IMR-90 (cell line): ENCODE measurements at regions not wholly inside any gene's neighbourhood (a gene's known extent, or its start where the extent isn't known, plus 50 kb on each side); places are given as distances from the start of the nearest gene placed in this dataset.
"Not testable (repeated sequence)": the region's sequence is repeated elsewhere in the genome, so short reads cannot be mapped to it uniquely, and the experiment has no call there.

Experiments
- ATAC-seq: fragments of 200-7000 bp; cut with Tn5 transposase; 2 replicates; pipeline ENCODE4 v1.9.1; 2020; ENCODE audit warnings: low read depth, mild to moderate bottlenecking, moderate library complexity
- BruUV-seq: library from RNA; stranded (reverse); fragments of 400-500 nt; replicated peaks from 2 replicates; lab custom pipeline; 2021; lab: Mats Ljungman, UMichigan
- CTCF ChIA-PET: fragments of 300-600 bp; formaldehyde crosslinking; extraction: SDS; loops from one replicate; lab custom pipeline; 2021; ENCODE audit warnings: antibody characterized with exemption; lab: Yijun Ruan, JAX
- POLR2A ChIA-PET: fragments of 300-600 bp; sonication (Branson Sonifier 250); formaldehyde crosslinking; loops from one replicate; lab custom pipeline; 2022; ENCODE audit warnings: antibody characterized with exemption; ENCODE audit not compliant: unreplicated experiment; lab: Charles Lee
- DNase-seq: peaks from one replicate; pipeline ENCODE4 v3.0.0; 2013
- H2AFZ ChIP-seq: replicated peaks from 2 replicates; pipeline ENCODE3; 2013; ENCODE audit warnings: low read length, mild to moderate bottlenecking; ENCODE audit not compliant: poor library complexity
- H2AK5ac ChIP-seq: 2 replicates; pipeline ENCODE4 v1.6.1; 2013; ENCODE audit warnings: low read depth, low read length, inconsistent platforms
- H2AK9ac ChIP-seq: replicated peaks from 2 replicates; pipeline ENCODE3; 2013; ENCODE audit warnings: mild to moderate bottlenecking, low read depth, low read length, moderate library complexity; ENCODE audit not compliant: poor library complexity
- H2BK120ac ChIP-seq: 2 replicates; pipeline ENCODE4 v1.6.1; 2013; ENCODE audit warnings: low read depth, low read length, inconsistent platforms
- H2BK15ac ChIP-seq: 3 replicates; pipeline ENCODE4 v1.6.1; 2013; ENCODE audit warnings: low read depth, low read length, inconsistent platforms
- H2BK20ac ChIP-seq: 2 replicates; pipeline ENCODE4 v1.6.1; 2013; ENCODE audit warnings: low read depth, mild to moderate bottlenecking, inconsistent platforms, low read length, moderate library complexity
- H2BK5ac ChIP-seq: 2 replicates; pipeline ENCODE4 v1.6.1; 2013; ENCODE audit warnings: mild to moderate bottlenecking, low read depth, low read length, inconsistent platforms; ENCODE audit not compliant: poor library complexity, severe bottlenecking
- H3K14ac ChIP-seq: replicated peaks from 2 replicates; pipeline ENCODE4 v1.6.1; 2013; ENCODE audit warnings: low read depth, low read length, inconsistent platforms
- H3K18ac ChIP-seq: 2 replicates; pipeline ENCODE4 v1.6.1; 2013; ENCODE audit warnings: low read depth, low read length, control low read depth
- H3K23ac ChIP-seq: 2 replicates; pipeline ENCODE4 v1.6.1; 2013; ENCODE audit warnings: low read depth, low read length, inconsistent platforms
- H3K27ac ChIP-seq: 2 replicates; pipeline ENCODE4 v1.5.1; 2013; ENCODE audit warnings: mild to moderate bottlenecking, control low read depth, low read length; ENCODE audit not compliant: insufficient read depth
- H3K27me3 ChIP-seq: 2 replicates; pipeline ENCODE4 v1.6.1; 2013; ENCODE audit warnings: low read length; ENCODE audit not compliant: control insufficient read depth, insufficient read depth
- H3K36me3 ChIP-seq: 2 replicates; pipeline ENCODE4 v1.6.1; 2013; ENCODE audit warnings: low read length, mixed read lengths; ENCODE audit not compliant: control insufficient read depth, insufficient read depth
- H3K4ac ChIP-seq: 2 replicates; pipeline ENCODE4 v1.6.1; 2013; ENCODE audit warnings: low read depth, low read length, inconsistent platforms
- H3K4me1 ChIP-seq: 2 replicates; pipeline ENCODE4 v1.6.1; 2013; ENCODE audit warnings: low read length, mixed read lengths; ENCODE audit not compliant: control insufficient read depth, insufficient read depth
- H3K4me2 ChIP-seq: 2 replicates; pipeline ENCODE4 v1.6.1; 2013; ENCODE audit warnings: low read depth, mild to moderate bottlenecking, control low read depth, low read length, moderate library complexity
- H3K4me3 ChIP-seq: 2 replicates; pipeline ENCODE4 v1.5.1; 2013; ENCODE audit warnings: low read depth, mild to moderate bottlenecking, control low read depth, low read length, moderate library complexity; ENCODE audit not compliant: insufficient read depth
- H3K56ac ChIP-seq: 2 replicates; pipeline ENCODE4 v1.6.1; 2013; ENCODE audit warnings: low read length, inconsistent platforms; ENCODE audit not compliant: insufficient read depth; ENCODE audit errors: extremely low read depth
- H3K79me1 ChIP-seq, 2 experiments: 2 replicates each; pipeline ENCODE4 v1.6.1; 2013; ENCODE audit warnings: low read length in 2 of 2, inconsistent platforms in 1 of 2, low read depth in 1 of 2
- H3K9ac ChIP-seq: 2 replicates; pipeline ENCODE4 v1.6.1; 2013; ENCODE audit warnings: low read depth, low read length, control low read depth
- H3K9me1 ChIP-seq: 2 replicates; pipeline ENCODE4 v1.6.1; 2013; ENCODE audit warnings: low read length, inconsistent platforms; ENCODE audit not compliant: insufficient read depth
- H3K9me3 ChIP-seq: 2 replicates; pipeline ENCODE4 v1.6.1; 2013; ENCODE audit warnings: low read length; ENCODE audit not compliant: control insufficient read depth, insufficient read depth
- H4K20me1 ChIP-seq: 2 replicates; pipeline ENCODE4 v1.6.1; 2013; ENCODE audit warnings: low read length, inconsistent platforms; ENCODE audit not compliant: insufficient read depth
- H4K5ac ChIP-seq: 2 replicates; pipeline ENCODE4 v1.6.1; 2013; ENCODE audit warnings: mild to moderate bottlenecking, low read depth, low read length, control low read depth
- H4K8ac ChIP-seq, 2 experiments: 2 replicates each; pipeline ENCODE4 v1.6.1; 2013; ENCODE audit warnings: low read depth in 2 of 2, low read length in 2 of 2, control low read depth in 1 of 2, inconsistent platforms in 1 of 2
- H4K91ac ChIP-seq: 2 replicates; pipeline ENCODE4 v1.6.1; 2013; ENCODE audit warnings: low read depth, low read length, inconsistent platforms; ENCODE audit not compliant: insufficient read depth
- WGBS, 2 experiments: methylation state at CpG; one replicate each; pipeline versions ENCODE4 v1.1.5 to v1.1.7; 2013; ENCODE audit warnings: missing lambda C conversion rate in 2 of 2; ENCODE audit not compliant: insufficient read length in 1 of 2; ENCODE audit errors: extremely low coverage in 2 of 2; 5-methylcytosine and 5-hydroxymethylcytosine counted together
- dilution Hi-C: fragments of 300-500 bp; cut with HindIII; formaldehyde crosslinking; loops from one replicate; pipeline ENCODE4 v1.14.3; 2018; ENCODE audit warnings: low sequenced_read_pairs; ENCODE audit not compliant: unreplicated experiment
- in situ Hi-C: fragments of 300-500 bp; cut with MboI; formaldehyde crosslinking; loops from 3 replicates; pipeline ENCODE4 v1.14.3; 2019; ENCODE audit warnings: low sequenced_read_pairs, inconsistent platforms, mixed read lengths
- intact Hi-C: fragments of 100-400 bp; cut with micrococcal nuclease; formaldehyde crosslinking; loops from 2 replicates; pipeline ENCODE4 v1.10.0; 2022

DNA sequence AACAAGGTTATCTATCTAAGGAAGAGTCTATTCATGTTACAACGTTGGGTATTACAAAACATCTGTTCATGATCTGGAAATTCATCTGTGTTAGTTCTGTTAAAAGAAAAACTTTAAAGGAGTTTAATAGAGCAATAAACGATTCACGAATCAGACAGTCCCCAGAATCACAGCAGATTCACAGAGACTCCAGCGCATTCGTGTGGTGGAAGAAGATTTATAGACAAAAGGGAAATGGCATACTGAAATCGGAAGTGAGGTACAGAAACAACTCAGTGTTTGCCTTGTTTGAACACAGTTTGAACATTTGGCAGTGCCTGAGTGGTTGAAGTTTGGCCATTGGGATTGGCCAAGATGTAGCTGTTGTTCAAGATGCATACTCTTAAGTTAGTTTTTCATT is 178.8 kb downstream of the CWH43 start:
- no CpG with 5 or more reads among the region's 6 CpGs for WGBS, 2 experiments

DNA sequence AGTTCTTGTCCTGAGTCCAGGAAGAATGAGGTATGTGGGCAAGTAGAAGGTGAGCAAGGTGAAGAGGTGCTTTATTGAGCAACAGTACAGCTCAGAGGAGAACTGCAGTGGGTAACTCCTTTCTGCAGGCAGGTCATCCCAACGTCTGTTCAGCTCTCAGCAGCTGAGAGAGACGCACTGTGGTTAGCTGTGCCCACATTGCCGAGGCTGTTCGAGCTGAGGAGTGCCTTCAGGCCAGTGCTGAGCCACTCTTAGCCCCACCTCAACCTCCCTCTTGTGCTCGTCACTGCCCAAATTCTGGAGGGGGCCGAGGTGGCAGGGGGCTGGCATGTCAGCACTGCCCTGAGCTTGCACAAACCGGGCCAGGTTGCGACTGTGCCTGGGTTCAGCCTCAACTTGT is 191.8 kb downstream of the CWH43 start:
- H3K4ac ChIP-seq, result not testable (repeated sequence)

More for the DNA sequence above, 178.8 kb downstream of the CWH43 start:
- H3K14ac ChIP-seq, H2BK20ac ChIP-seq, H3K4ac ChIP-seq, H3K9ac ChIP-seq, ATAC-seq, H3K23ac ChIP-seq, dilution Hi-C loops, H4K5ac ChIP-seq, H3K27me3 ChIP-seq, H2AFZ ChIP-seq, in situ Hi-C loops, H4K8ac ChIP-seq, H3K4me2 ChIP-seq, H2BK120ac ChIP-seq, H2BK15ac ChIP-seq, H3K4me1 ChIP-seq, DNase-seq, BruUV-seq, H3K9me1 ChIP-seq, H3K79me1 ChIP-seq, H3K56ac ChIP-seq, H4K20me1 ChIP-seq, CTCF ChIA-PET, H3K36me3 ChIP-seq, H4K91ac ChIP-seq, H2AK9ac ChIP-seq, POLR2A ChIA-PET, H3K4me3 ChIP-seq, H3K18ac ChIP-seq, H3K9me3 ChIP-seq, H2BK5ac ChIP-seq, intact Hi-C loops, H2AK5ac ChIP-seq, H3K27ac ChIP-seq: not testable (repeated sequence)

More for the DNA sequence above, 191.8 kb downstream of the CWH43 start:
- H3K27ac ChIP-seq, intact Hi-C loops, H2BK20ac ChIP-seq, H2AK9ac ChIP-seq, ATAC-seq, H3K9ac ChIP-seq, H4K20me1 ChIP-seq, H2BK120ac ChIP-seq, H4K91ac ChIP-seq, CTCF ChIA-PET, H3K9me3 ChIP-seq, H3K4me3 ChIP-seq, H3K4me1 ChIP-seq, in situ Hi-C loops, H3K14ac ChIP-seq, H2BK5ac ChIP-seq, H4K5ac ChIP-seq, H3K18ac ChIP-seq, H2AK5ac ChIP-seq, H3K36me3 ChIP-seq, dilution Hi-C loops, H2AFZ ChIP-seq, H4K8ac ChIP-seq, H3K4me2 ChIP-seq, H3K9me1 ChIP-seq, BruUV-seq, POLR2A ChIA-PET, H3K79me1 ChIP-seq, H3K23ac ChIP-seq, H3K27me3 ChIP-seq, H2BK15ac ChIP-seq, DNase-seq, H3K56ac ChIP-seq: not testable (repeated sequence)
- WGBS, 2 experiments, result no CpG with 5 or more reads among the region's 8 CpGs
